ENCODE measurements at regions not wholly inside any gene's neighbourhood (a gene's known extent, or its start where the extent isn't known, plus 50 kb on each side); places are given as distances from the start of the nearest gene placed in this dataset.

GRCh38 chr6:151166180-151166579 lies 73.6 kb upstream of the AKAP12 start:
- TF ChIP-seq CTCF (IDR thresholded peaks at IDR 0.05) (no peak), EZH2 (IDR thresholded peaks at IDR 0.05; ENCODE audit: borderline replicate concordance, insufficient read depth, low read depth, low read length, poor library complexity, severe bottlenecking) (no peak)
